NCI-H460 (cell line): ENCODE measurements at regions not wholly inside any gene's neighbourhood (a gene's known extent, or its start where the extent isn't known, plus 50 kb on each side); places are given as distances from the start of the nearest gene placed in this dataset.

Experiments
- DNase-seq: peaks from one replicate; pipeline ENCODE4 v3.0.0-alpha.2; 2016; ENCODE audit warnings: low read depth; ENCODE audit errors: extremely low read depth

GRCh38 chr3:94256888-94257813, 194.3 kb downstream of the NSUN3 start:
- DNase-seq = no peak

- DNase-seq = no peak
Observed at GRCh38 chr3:94258851-94259250, 196.0 kb downstream of the NSUN3 start.

- no peak for DNase-seq
Observed at GRCh38 chr3:94259291-94259690, 196.4 kb downstream of the NSUN3 start.

GRCh38 chr3:94269763-94270162, 206.9 kb downstream of the NSUN3 start:
- DNase-seq = no peak

- no peak for DNase-seq
Observed at GRCh38 chr3:94272016-94272415, 209.2 kb downstream of the NSUN3 start.

- no peak for DNase-seq
Observed at GRCh38 chr3:94280958-94281357, 218.1 kb downstream of the NSUN3 start.

GRCh38 chr3:94285872-94286271, 223.0 kb downstream of the NSUN3 start:
- DNase-seq = peak; percentile 6

- DNase-seq = no peak
Observed at GRCh38 chr3:94291686-94292085, 228.8 kb downstream of the NSUN3 start.

- DNase-seq = no peak
Observed at GRCh38 chr3:94292151-94292550, 229.3 kb downstream of the NSUN3 start.

GRCh38 chr3:94293793-94294195, 230.9 kb downstream of the NSUN3 start:
- no peak for DNase-seq

GRCh38 chr3:94294806-94295205, 231.9 kb downstream of the NSUN3 start:
- DNase-seq = no peak

- no peak for DNase-seq
Observed at GRCh38 chr3:94299716-94300115, 236.9 kb downstream of the NSUN3 start.

- DNase-seq = no peak
Observed at GRCh38 chr3:94301366-94301765, 238.5 kb downstream of the NSUN3 start.

- no peak for DNase-seq
Observed at GRCh38 chr3:94303266-94303665, 240.4 kb downstream of the NSUN3 start.

GRCh38 chr3:94303897-94304296, 241.0 kb downstream of the NSUN3 start:
- no peak for DNase-seq

GRCh38 chr3:94304954-94305353, 242.1 kb downstream of the NSUN3 start:
- DNase-seq = no peak

- no peak for DNase-seq
Observed at GRCh38 chr3:94305835-94306611, 243.2 kb downstream of the NSUN3 start.

GRCh38 chr3:94307588-94307987, 244.7 kb downstream of the NSUN3 start:
- DNase-seq = no peak

- DNase-seq = no peak
Observed at GRCh38 chr3:94308767-94309166, 245.9 kb downstream of the NSUN3 start.

GRCh38 chr3:94310341-94311135, 247.7 kb downstream of the NSUN3 start:
- no peak for DNase-seq

- no peak for DNase-seq
Observed at GRCh38 chr3:94311651-94312050, 248.8 kb downstream of the NSUN3 start.
